ENCODE measurements at regions not wholly inside any gene's neighbourhood (a gene's known extent, or its start where the extent isn't known, plus 50 kb on each side); places are given as distances from the start of the nearest gene placed in this dataset.

- TF ChIP-seq POLR2A (IDR thresholded peaks at IDR 0.05) (no peak), CTCF (IDR thresholded peaks at IDR 0.05) (no peak)
Observed at GRCh38 chr7:16034866-16035265, 348.4 kb upstream of the MEOX2 start.
